Gastroesophageal sphincter (tissue), 4 donors: ENCODE measurements at regions not wholly inside any gene's neighbourhood (a gene's known extent, or its start where the extent isn't known, plus 50 kb on each side); places are given as distances from the start of the nearest gene placed in this dataset.
"Not testable (repeated sequence)": the region's sequence is repeated elsewhere in the genome, so short reads cannot be mapped to it uniquely, and the experiment has no call there.

Source experiments
- ATAC-seq: fragments of 150-250 bp; one replicate; pipeline ENCODE4 v1.9.1; 2016; ENCODE audit warnings: mild to moderate bottlenecking, moderate library complexity
- H3K27ac ChIP-seq, 4 donors: fragments of 200-600 bp; sonication (generic) in 3 of 4; 1 replicate in 3 of 4; 2 replicates in 1 of 4; pipeline ENCODE4 v1.5.1; 2016 to 2019
- H3K27me3 ChIP-seq: fragments of 200-600 bp; sonication (generic); one replicate; pipeline ENCODE4 v1.5.1; 2019
- H3K36me3 ChIP-seq, 2 donors: fragments of 200-600 bp; sonication (generic); one replicate each; pipeline ENCODE4 v1.5.1; 2019; ENCODE audit warnings: control low read depth in 1 of 2
- H3K4me1 ChIP-seq, 3 donors: fragments of 200-600 bp; sonication (generic); 1 replicate in 2 of 3; 2 replicates in 1 of 3; pipeline ENCODE4 v1.5.1; 2016 to 2019; ENCODE audit warnings: control low read depth in 2 of 3
- H3K4me3 ChIP-seq, 2 donors: fragments of 200-600 bp; sonication (generic); one replicate each; pipeline ENCODE4 v1.5.1; 2019; ENCODE audit warnings: mild to moderate bottlenecking in 1 of 2, moderate library complexity in 1 of 2
- H3K9me3 ChIP-seq, 3 donors: fragments of 200-600 bp; sonication (generic); one replicate each; pipeline ENCODE4 v1.5.1; 2017 to 2019; ENCODE audit warnings: control low read depth in 2 of 3
- CTCF ChIP-seq, 4 experiments: fragments of 200-600 bp in 2 of 4; fragments of 450-650 bp in 2 of 4; sonication (generic) in 1 of 4; IDR thresholded peaks; one replicate each; pipeline ENCODE4 v1.5.1; 2017 to 2019; ENCODE audit warnings: antibody characterized with exemption in 4 of 4, mild to moderate bottlenecking in 2 of 4, moderate library complexity in 2 of 4
- EP300 ChIP-seq: sonication (generic); formaldehyde crosslinking; IDR thresholded peaks from one replicate; pipeline ENCODE4 v1.6.1; 2017; ENCODE audit warnings: antibody characterized with exemption, mild to moderate bottlenecking
- POLR2A ChIP-seq, 2 donors: fragments of 450-650 bp; IDR thresholded peaks; one replicate each; pipeline ENCODE4 v1.6.1; 2017; ENCODE audit warnings: antibody characterized with exemption in 2 of 2, mild to moderate bottlenecking in 2 of 2, moderate library complexity in 1 of 2
- POLR2AphosphoS5 ChIP-seq: sonication (generic); formaldehyde crosslinking; IDR thresholded peaks from one replicate; pipeline ENCODE4 v1.6.1; 2017; ENCODE audit warnings: antibody characterized with exemption
- WGBS, 2 donors: methylation state at CpG; one replicate each; pipeline ENCODE4 v1.1.5; 2018; ENCODE audit warnings: low coverage in 1 of 2; 5-methylcytosine and 5-hydroxymethylcytosine counted together

GRCh38 chrX:111041018-111041462 lies 55.0 kb upstream of the PAK3 start:
- 0 to 47% methylated on average over 1 to 2 of the region's 4 CpGs for WGBS, 2 donors
- Histone ChIP-seq H3K27ac (no peak overlapping the region), H3K4me1 (no peaks in the 10 kb centered on the region), H3K4me3 (no peak overlapping the region), H3K9me3 (no peaks in the 10 kb centered on the region), H3K36me3 (no peaks in the 10 kb centered on the region), H3K27me3 (no peaks in the 10 kb centered on the region)
- no peak for TF ChIP-seq CTCF (IDR thresholded peaks at IDR 0.05)
- TF ChIP-seq POLR2AphosphoS5: no peak
- no peak for TF ChIP-seq EP300
- TF ChIP-seq POLR2A (IDR thresholded peaks at IDR 0.05): no peak
- ATAC-seq: no peak

GRCh38 chrX:111040377-111041017 lies 55.5 kb upstream of the PAK3 start:
- H3K4me1 ChIP-seq: no peaks in the 10 kb centered on the region
- TF ChIP-seq POLR2AphosphoS5 (no peak), POLR2A (IDR thresholded peaks at IDR 0.05) (no peak), EP300 (no peak)
- H3K36me3 ChIP-seq: no peaks in the 10 kb centered on the region
- no peaks in the 10 kb centered on the region for H3K9me3 ChIP-seq
- H3K4me3 ChIP-seq: no peak overlapping the region
- WGBS, 2 donors: 43 to 62% methylated on average over 3 of the region's 3 CpGs
- no peak overlapping the region for H3K27ac ChIP-seq
- H3K27me3 ChIP-seq: no peaks in the 10 kb centered on the region
- no peak for ATAC-seq

- no CpG with 5 or more reads among the region's 2 CpGs for WGBS, 2 donors
- Histone ChIP-seq H3K4me3 (no peak overlapping the region), H3K36me3 (no peaks in the 10 kb centered on the region), H3K4me1 (no peaks in the 10 kb centered on the region), H3K27me3 (no peaks in the 10 kb centered on the region), H3K9me3 (no peaks in the 10 kb centered on the region), H3K27ac (no peak overlapping the region)
- TF ChIP-seq POLR2AphosphoS5 (no peak), POLR2A (IDR thresholded peaks at IDR 0.05) (no peak), EP300 (no peak), CTCF (IDR thresholded peaks at IDR 0.05) (no peak)
- no peak for ATAC-seq
Observed at GRCh38 chrX:111039606-111040005, 56.4 kb upstream of the PAK3 start.

GRCh38 chrX:111035991-111036390 lies 60.0 kb upstream of the PAK3 start:
- TF ChIP-seq EP300 (no peak), POLR2A (IDR thresholded peaks at IDR 0.05) (no peak), POLR2AphosphoS5 (no peak), CTCF (IDR thresholded peaks at IDR 0.05) (no peak)
- Histone ChIP-seq H3K4me3 (no peak overlapping the region), H3K36me3 (no peaks in the 10 kb centered on the region), H3K27me3 (no peaks in the 10 kb centered on the region), H3K9me3 (no peaks in the 10 kb centered on the region), H3K27ac (no peak overlapping the region), H3K4me1 (no peaks in the 10 kb centered on the region)
- ATAC-seq: no peak
- WGBS, 2 donors: 42 to 90% methylated on average over 2 of the region's 2 CpGs

- 22 to 60% methylated on average over 1 to 2 of the region's 2 CpGs for WGBS, 2 donors
- H3K4me3 ChIP-seq: no peak overlapping the region
- ATAC-seq: no peak
- no peaks in the 10 kb centered on the region for H3K9me3 ChIP-seq
- no peaks in the 10 kb centered on the region for H3K36me3 ChIP-seq
- H3K4me1 ChIP-seq: no peaks in the 10 kb centered on the region
- TF ChIP-seq POLR2AphosphoS5: no peak
- no peak for TF ChIP-seq CTCF (IDR thresholded peaks at IDR 0.05)
- TF ChIP-seq POLR2A (IDR thresholded peaks at IDR 0.05): no peak
- H3K27me3 ChIP-seq: no peaks in the 10 kb centered on the region
- no peak overlapping the region for H3K27ac ChIP-seq
Observed at GRCh38 chrX:111035256-111035655, 60.7 kb upstream of the PAK3 start.

- H3K27ac ChIP-seq, H3K4me3 ChIP-seq, H3K9me3 ChIP-seq, H3K27me3 ChIP-seq, H3K36me3 ChIP-seq, H3K4me1 ChIP-seq, ATAC-seq: not testable (repeated sequence)
- 100% methylated on average over 1 of the region's 1 CpG; no CpG with 5 or more reads in 1 of the 2 donors for WGBS, 2 donors
Observed at GRCh38 chrX:111022998-111023397, 73.0 kb upstream of the PAK3 start.
